CD14-positive monocyte (primary cell): ENCODE measurements at regions not wholly inside any gene's neighbourhood (a gene's known extent, or its start where the extent isn't known, plus 50 kb on each side); places are given as distances from the start of the nearest gene placed in this dataset.

Experiments
- DNase-seq, 3 donors: peaks; one replicate each; pipeline ENCODE4 v3.0.0-alpha.2; 2011 to 2022
- H2AFZ ChIP-seq: 2 replicates; pipeline ENCODE4 v1.6.0; 2012; ENCODE audit warnings: mild to moderate bottlenecking, low read depth, low read length, inconsistent platforms; ENCODE audit not compliant: insufficient read depth, poor library complexity, severe bottlenecking
- H3K27ac ChIP-seq, 2 donors: 1 replicate in 1 of 2; 2 replicates in 1 of 2; pipeline ENCODE4 v1.5.1; 2012 to 2013; ENCODE audit warnings: low read length in 2 of 2, control low read depth in 1 of 2, inconsistent platforms in 1 of 2, low read depth in 1 of 2, mild to moderate bottlenecking in 1 of 2
- H3K27me3 ChIP-seq, 2 donors: one replicate each; pipeline versions ENCODE4 v1.6.0 to v1.6.1; 2011 to 2013; ENCODE audit warnings: low read length in 2 of 2; ENCODE audit not compliant: control insufficient read depth in 2 of 2, insufficient read depth in 2 of 2
- H3K36me3 ChIP-seq, 2 donors: replicated peaks in 1 of 2; 1 replicate in 1 of 2; 2 replicates in 1 of 2; pipeline versions ENCODE4 v1.5.1 to v1.6.1; 2012 to 2013; ENCODE audit warnings: low read length in 2 of 2, control low read depth in 1 of 2, inconsistent platforms in 1 of 2, mild to moderate bottlenecking in 1 of 2; ENCODE audit not compliant: insufficient read depth in 2 of 2, control insufficient read depth in 1 of 2
- H3K4me1 ChIP-seq, 2 donors: 1 replicate in 1 of 2; 2 replicates in 1 of 2; pipeline versions ENCODE4 v1.5.1 to v1.6.1; 2012 to 2013; ENCODE audit warnings: low read length in 2 of 2, control low read depth in 1 of 2, inconsistent platforms in 1 of 2, mild to moderate bottlenecking in 1 of 2, moderate library complexity in 1 of 2; ENCODE audit not compliant: insufficient read depth in 2 of 2, control insufficient read depth in 1 of 2
- H3K4me2 ChIP-seq: replicated peaks from 2 replicates; pipeline ENCODE3; 2012; ENCODE audit warnings: low read length, moderate library complexity, mild to moderate bottlenecking; ENCODE audit not compliant: poor library complexity, severe bottlenecking; ENCODE audit errors: extremely low read depth
- H3K4me3 ChIP-seq, 3 experiments: fragments of 200-600 bp in 1 of 3; sonication (generic) in 1 of 3; replicated peaks in 1 of 3; 1 replicate in 2 of 3; 2 replicates in 1 of 3; pipeline ENCODE4 v1.5.1; 2011 to 2013; ENCODE audit warnings: low read length in 3 of 3, mild to moderate bottlenecking in 3 of 3, control low read depth in 2 of 3, low read depth in 2 of 3, inconsistent platforms in 1 of 3, moderate library complexity in 1 of 3
- H3K79me2 ChIP-seq: 2 replicates; pipeline ENCODE4 v1.6.0; 2012; ENCODE audit warnings: mild to moderate bottlenecking, control low read depth, inconsistent platforms, low read length, moderate library complexity; ENCODE audit not compliant: insufficient read depth
- H3K9ac ChIP-seq: 2 replicates; pipeline ENCODE4 v1.6.0; 2017; ENCODE audit warnings: low read length, mild to moderate bottlenecking; ENCODE audit not compliant: insufficient read depth, poor library complexity, severe bottlenecking
- H3K9me3 ChIP-seq, 2 donors: replicated peaks in 1 of 2; 1 replicate in 1 of 2; 2 replicates in 1 of 2; pipeline versions ENCODE4 v1.5.1 to v1.6.1; 2012 to 2013; ENCODE audit warnings: low read length in 2 of 2, control low read depth in 1 of 2; ENCODE audit not compliant: control insufficient read depth in 1 of 2, insufficient read depth in 1 of 2
- H4K20me1 ChIP-seq: 2 replicates; pipeline ENCODE4 v1.6.0; 2012; ENCODE audit warnings: mild to moderate bottlenecking, low read length, control low read depth, moderate library complexity; ENCODE audit not compliant: insufficient read depth
- H3K27ac Mint-ChIP-seq, 7 donors: one replicate each; pipeline ENCODE4 v1.8.0; 2020; ENCODE audit warnings: mild to moderate bottlenecking in 7 of 7, mixed read lengths in 7 of 7, moderate library complexity in 6 of 7, inconsistent platforms in 2 of 7
- H3K27me3 Mint-ChIP-seq, 3 donors: one replicate each; pipeline ENCODE4 v1.8.0; 2021 to 2022; ENCODE audit warnings: low read depth in 3 of 3, mild to moderate bottlenecking in 3 of 3, mixed read lengths in 3 of 3, moderate library complexity in 3 of 3, inconsistent platforms in 1 of 3
- H3K36me3 Mint-ChIP-seq, 2 donors: one replicate each; pipeline ENCODE4 v1.8.0; 2020; ENCODE audit warnings: mixed read lengths in 2 of 2, inconsistent platforms in 1 of 2, mild to moderate bottlenecking in 1 of 2
- H3K4me1 Mint-ChIP-seq: one replicate; pipeline ENCODE4 v1.8.0; 2020; ENCODE audit warnings: mild to moderate bottlenecking, mixed read lengths
- H3K4me3 Mint-ChIP-seq, 2 donors: one replicate each; pipeline ENCODE4 v1.8.0; 2020; ENCODE audit warnings: mild to moderate bottlenecking in 2 of 2, mixed read lengths in 2 of 2, moderate library complexity in 1 of 2
- H3K9me3 Mint-ChIP-seq, 7 donors: one replicate each; pipeline ENCODE4 v1.8.0; 2020 to 2022; ENCODE audit warnings: mixed read lengths in 7 of 7, mild to moderate bottlenecking in 6 of 7, moderate library complexity in 6 of 7, inconsistent platforms in 2 of 7
- CTCF ChIP-seq: fragments of 200-600 bp; IDR thresholded peaks from one replicate; pipeline ENCODE4 v1.8.0; 2022; ENCODE audit warnings: antibody characterized with exemption, mild to moderate bottlenecking
- whole genome bisulfite sequencing: methylation state at CpG from one replicate; pipeline ENCODE4 v1.1.5; 2013; ENCODE audit warnings: missing lambda C conversion rate; ENCODE audit not compliant: insufficient coverage; 5-methylcytosine and 5-hydroxymethylcytosine counted together
- intact Hi-C, 2 donors: fragments of 100-400 bp; cut with micrococcal nuclease; formaldehyde crosslinking; loops; one replicate each; pipeline versions ENCODE4 v1.15.0 to v1.15.1; 2023

- no peaks in the 10 kb centered on the region for H3K36me3 ChIP-seq
- H3K79me2 ChIP-seq, result no peaks in the 10 kb centered on the region
- H3K9me3 ChIP-seq, result no peaks in the 10 kb centered on the region
- H3K27ac ChIP-seq, result no peak overlapping the region
- Mint-ChIP-seq H3K4me1 (no peaks in the 10 kb centered on the region), H3K36me3 (no peaks in the 10 kb centered on the region), H3K27me3 (peaks cover 0 to 7% (median 4%) of the 10 kb centered on the region in 3 donors), H3K9me3 (peaks cover 0 to 1% (median 0%) of the 10 kb centered on the region in 7 donors), H3K27ac (no peak overlapping the region), H3K4me3 (no peak overlapping the region)
- WGBS, result no CpG with 5 or more reads among the region's 6 CpGs
- no peak overlapping the region for H2AFZ ChIP-seq
- H3K4me2 ChIP-seq, result no peak overlapping the region
- H3K4me3 ChIP-seq, result no peak overlapping the region
- H3K9ac ChIP-seq, result no peak overlapping the region
- TF ChIP-seq CTCF, result no peak
- no peaks in the 10 kb centered on the region for H3K4me1 ChIP-seq
- H4K20me1 ChIP-seq, result no peaks in the 10 kb centered on the region
- intact Hi-C loops, result no loop called here
- peaks cover 0 to 2% of the 10 kb centered on the region in 2 donors for H3K27me3 ChIP-seq
- DNase-seq, result no peak
Measured at GRCh38 chr14:97420211-97420610, 623.0 kb downstream of the VRK1 start.

GRCh38 chr14:97426776-97427175, 629.6 kb downstream of the VRK1 start:
- Histone ChIP-seq H3K9me3 (no peaks in the 10 kb centered on the region), H3K36me3 (no peaks in the 10 kb centered on the region), H4K20me1 (no peaks in the 10 kb centered on the region), H3K4me3 (no peak overlapping the region), H3K9ac (no peak overlapping the region), H2AFZ (no peak overlapping the region), H3K4me2 (no peak overlapping the region), H3K27me3 (no peaks in the 10 kb centered on the region), H3K4me1 (no peaks in the 10 kb centered on the region), H3K79me2 (no peaks in the 10 kb centered on the region), H3K27ac (no peak overlapping the region)
- H3K36me3 Mint-ChIP-seq, result no peaks in the 10 kb centered on the region
- TF ChIP-seq CTCF, result no peak
- intact Hi-C loops, result no loop called here
- H3K4me1 Mint-ChIP-seq, result no peaks in the 10 kb centered on the region
- peaks cover 0 to 12% (median 0%) of the 10 kb centered on the region in 7 donors for H3K9me3 Mint-ChIP-seq
- H3K27ac Mint-ChIP-seq, result no peak overlapping the region
- DNase-seq, result no peak
- peaks cover 1 to 5% (median 1%) of the 10 kb centered on the region in 3 donors for H3K27me3 Mint-ChIP-seq
- WGBS, result 93% methylated on average over 6 of the region's 6 CpGs
- no peak overlapping the region for H3K4me3 Mint-ChIP-seq
